Progenitor cell of endocrine pancreas (in vitro differentiated cells): ENCODE measurements at regions not wholly inside any gene's neighbourhood (a gene's known extent, or its start where the extent isn't known, plus 50 kb on each side); places are given as distances from the start of the nearest gene placed in this dataset.

Source experiments
- DNase-seq: peaks from one replicate; pipeline ENCODE4 v3.0.0; 2021; ENCODE audit warnings: low spot score; ENCODE audit not compliant: unreplicated experiment
- H3K27ac Mint-ChIP-seq: 2 replicates; pipeline ENCODE4 v1.8.0; 2021; ENCODE audit warnings: mild to moderate bottlenecking, moderate library complexity, mixed read lengths
- H3K27me3 Mint-ChIP-seq: 2 replicates; pipeline ENCODE4 v1.8.0; 2021; ENCODE audit warnings: mixed read lengths
- H3K36me3 Mint-ChIP-seq: 2 replicates; pipeline ENCODE4 v1.8.0; 2022; ENCODE audit warnings: mixed read lengths; ENCODE audit not compliant: insufficient read depth
- H3K4me1 Mint-ChIP-seq: 2 replicates; pipeline ENCODE4 v1.8.0; 2021; ENCODE audit warnings: low read depth, mixed read lengths
- H3K4me3 Mint-ChIP-seq: 2 replicates; pipeline ENCODE4 v1.8.0; 2021; ENCODE audit warnings: low read depth, mild to moderate bottlenecking, moderate library complexity, mixed read lengths
- H3K9me3 Mint-ChIP-seq: 2 replicates; pipeline ENCODE4 v1.8.0; 2021; ENCODE audit warnings: low read depth, mixed read lengths
- CTCF ChIP-seq: fragments of 200-600 bp; sonication (generic); IDR thresholded peaks from one replicate; pipeline ENCODE4 v1.5.0; 2021; ENCODE audit warnings: antibody characterized with exemption, mild to moderate bottlenecking; ENCODE audit not compliant: unreplicated experiment

GRCh38 chr5:118529361-118530144 is 458.8 kb downstream of the DTWD2 start:
- DNase-seq, result no peak
- no peak overlapping the region for H3K27ac Mint-ChIP-seq
- H3K9me3 Mint-ChIP-seq, result no peaks in the 10 kb centered on the region
- peaks cover 3% of the 10 kb centered on the region for H3K27me3 Mint-ChIP-seq
- no peak overlapping the region for H3K4me3 Mint-ChIP-seq
- no peak for TF ChIP-seq CTCF
- H3K4me1 Mint-ChIP-seq, result peaks cover 8% of the 10 kb centered on the region
- no peaks in the 10 kb centered on the region for H3K36me3 Mint-ChIP-seq

- Mint-ChIP-seq H3K4me1 (no peaks in the 10 kb centered on the region), H3K4me3 (no peak overlapping the region), H3K27ac (no peak overlapping the region), H3K9me3 (no peaks in the 10 kb centered on the region), H3K27me3 (no peaks in the 10 kb centered on the region), H3K36me3 (no peaks in the 10 kb centered on the region)
- no peak for TF ChIP-seq CTCF
- DNase-seq, result no peak
These were observed 465.7 kb downstream of the DTWD2 start for GRCh38 chr5:118522626-118523025.

GRCh38 chr5:118520771-118521415 is 467.5 kb downstream of the DTWD2 start:
- TF ChIP-seq CTCF, result no peak
- Mint-ChIP-seq H3K27ac (no peak overlapping the region), H3K36me3 (no peaks in the 10 kb centered on the region), H3K27me3 (no peaks in the 10 kb centered on the region), H3K9me3 (no peaks in the 10 kb centered on the region), H3K4me3 (no peak overlapping the region), H3K4me1 (no peaks in the 10 kb centered on the region)
- DNase-seq, result no peak

- Mint-ChIP-seq H3K27me3 (no peaks in the 10 kb centered on the region), H3K4me1 (no peaks in the 10 kb centered on the region), H3K27ac (no peak overlapping the region), H3K9me3 (no peaks in the 10 kb centered on the region), H3K4me3 (no peak overlapping the region), H3K36me3 (no peaks in the 10 kb centered on the region)
- no peak for TF ChIP-seq CTCF
- no peak for DNase-seq
These were observed 468.9 kb downstream of the DTWD2 start for GRCh38 chr5:118519466-118519865.

GRCh38 chr5:118518720-118519119 is 469.6 kb downstream of the DTWD2 start:
- no peaks in the 10 kb centered on the region for H3K4me1 Mint-ChIP-seq
- H3K27me3 Mint-ChIP-seq, result no peaks in the 10 kb centered on the region
- H3K36me3 Mint-ChIP-seq, result no peaks in the 10 kb centered on the region
- no peak overlapping the region for H3K4me3 Mint-ChIP-seq
- no peak for DNase-seq
- no peaks in the 10 kb centered on the region for H3K9me3 Mint-ChIP-seq
- TF ChIP-seq CTCF, result no peak
- no peak overlapping the region for H3K27ac Mint-ChIP-seq
